HCT116 (cell line): ENCODE measurements at regions not wholly inside any gene's neighbourhood (a gene's known extent, or its start where the extent isn't known, plus 50 kb on each side); places are given as distances from the start of the nearest gene placed in this dataset.

ENCODE experiments used
- ATAC-seq: fragments of 200-7000 bp; cut with Tn5 transposase; 2 replicates; pipeline ENCODE4 v1.9.1; 2020; ENCODE audit warnings: mild to moderate bottlenecking, moderate library complexity
- BruUV-seq: library from RNA; stranded (reverse); fragments of 400-500 nt; replicated peaks from 2 replicates; lab custom pipeline; 2021; lab: Mats Ljungman, UMichigan
- CTCF ChIA-PET: fragments of 300-600 bp; sonication (Branson Sonifier 250); formaldehyde crosslinking; loops from one replicate; lab custom pipeline; 2021; ENCODE audit warnings: antibody characterized with exemption; lab: Charles Lee
- POLR2A ChIA-PET: fragments of 300-600, 350-600 bp; sonication (Branson Sonifier 250); formaldehyde crosslinking; loops from one replicate; lab custom pipeline; 2021; ENCODE audit warnings: antibody characterized with exemption; lab: Charles Lee
- RAD21 ChIA-PET, 2 experiments: fragments of 300-600 bp; sonication (Branson Sonifier 250); formaldehyde crosslinking; loops; one replicate each; lab custom pipeline; 2023; ENCODE audit warnings: low total read pairs in 2 of 2; ENCODE audit not compliant: uncharacterized antibody in 2 of 2, unreplicated experiment in 2 of 2, low non-redundant PET in 1 of 2; lab: Charles Lee
- DNase-seq: peaks from one replicate; pipeline ENCODE4 v3.0.0-alpha.2; 2010; ENCODE audit warnings: low read depth, low spot score
- H2AFZ ChIP-seq: fragments of 200-600 bp; shearing (Covaris generic), sonication (generic); 2 replicates; pipeline ENCODE4 v1.6.1; 2017; ENCODE audit warnings: low read depth, mixed run types, mixed read lengths, antibody characterized with exemption, low read length; ENCODE audit not compliant: poor library complexity, severe bottlenecking
- H3K27ac ChIP-seq: 2 replicates; pipeline ENCODE4 v1.5.1; 2012; ENCODE audit warnings: low read depth, low read length
- H3K27me3 ChIP-seq: fragments of 200-600 bp; sonication (generic); 2 replicates; pipeline ENCODE4 v1.6.1; 2016; ENCODE audit warnings: mixed run types, low read length, mixed read lengths; ENCODE audit not compliant: insufficient read depth
- H3K36me3 ChIP-seq, 2 experiments: fragments of 200-500 bp in 1 of 2; fragments of 200-600 bp in 1 of 2; sonication (Bioruptor generic) in 1 of 2; sonication (generic) in 1 of 2; 2 replicates each; pipeline versions ENCODE4 v1.5.1 to v1.6.1; 2014 to 2016; ENCODE audit warnings: low read length in 2 of 2, inconsistent platforms in 1 of 2, mixed read lengths in 1 of 2, mixed run types in 1 of 2; ENCODE audit not compliant: insufficient read depth in 2 of 2, control insufficient read depth in 1 of 2
- H3K4me1 ChIP-seq, 2 experiments: fragments of 200-600 bp in 1 of 2; sonication (generic) in 1 of 2; 2 replicates each; pipeline versions ENCODE4 v1.5.1 to v1.6.1; 2012 to 2017; ENCODE audit warnings: low read length in 2 of 2, inconsistent platforms in 1 of 2, mild to moderate bottlenecking in 1 of 2, mixed read lengths in 1 of 2, mixed run types in 1 of 2, moderate library complexity in 1 of 2; ENCODE audit not compliant: insufficient read depth in 2 of 2, control insufficient read depth in 1 of 2
- H3K4me2 ChIP-seq: fragments of 200-600 bp; sonication (generic); 2 replicates; pipeline ENCODE4 v1.6.1; 2017; ENCODE audit warnings: mixed run types, low read length, mixed read lengths
- H3K4me3 ChIP-seq, 2 experiments: fragments of 200-600 bp in 1 of 2; sonication (generic) in 1 of 2; replicated peaks in 1 of 2; 2 replicates each; pipeline ENCODE4 v1.5.1; 2011 to 2016; ENCODE audit warnings: low read length in 2 of 2, control low read depth in 1 of 2, low read depth in 1 of 2, mild to moderate bottlenecking in 1 of 2, mixed read lengths in 1 of 2, mixed run types in 1 of 2
- H3K79me2 ChIP-seq: fragments of 200-600 bp; sonication (generic); 2 replicates; pipeline ENCODE4 v1.6.1; 2017; ENCODE audit warnings: mild to moderate bottlenecking, mixed run types, low read length, moderate library complexity, mixed read lengths; ENCODE audit not compliant: insufficient read depth
- H3K9ac ChIP-seq: fragments of 200-600 bp; sonication (generic); 2 replicates; pipeline ENCODE4 v1.6.1; 2016; ENCODE audit warnings: low read length, mixed read lengths
- H3K9me2 ChIP-seq: fragments of 200-600 bp; sonication (generic), shearing (Covaris generic); 2 replicates; pipeline ENCODE4 v1.6.1; 2017; ENCODE audit warnings: mixed run types, mild to moderate bottlenecking, moderate library complexity; ENCODE audit not compliant: insufficient read depth
- H3K9me3 ChIP-seq, 2 experiments: fragments of 200-500 bp in 1 of 2; fragments of 200-600 bp in 1 of 2; sonication (Bioruptor generic) in 1 of 2; sonication (generic) in 1 of 2; 2 replicates each; pipeline ENCODE4 v1.6.1; 2014 to 2017; ENCODE audit warnings: low read length in 2 of 2, mixed read lengths in 2 of 2, inconsistent platforms in 1 of 2, low read depth in 1 of 2, mild to moderate bottlenecking in 1 of 2, mixed run types in 1 of 2, moderate library complexity in 1 of 2; ENCODE audit not compliant: control insufficient read depth in 1 of 2, insufficient read depth in 1 of 2
- H4K20me1 ChIP-seq: fragments of 200-600 bp; sonication (generic), shearing (Covaris generic); 2 replicates; pipeline ENCODE4 v1.6.1; 2017; ENCODE audit warnings: mixed run types, mild to moderate bottlenecking, moderate library complexity; ENCODE audit not compliant: insufficient read depth
- ATF3 ChIP-seq: IDR thresholded peaks from 2 replicates; pipeline ENCODE4 v1.6.1; 2012
- CBX3 ChIP-seq: IDR thresholded peaks from 2 replicates; pipeline ENCODE4 v1.6.1; 2012; ENCODE audit warnings: low read depth
- CTCF ChIP-seq, 3 experiments: fragments of 200-600 bp in 1 of 3; sonication (generic) in 1 of 3; IDR thresholded peaks in 2 of 3; conservative IDR thresholded peaks in 1 of 3; 2 replicates each; pipeline ENCODE4 v1.5.1; 2012 to 2017; ENCODE audit warnings: low read depth in 2 of 3, low read length in 2 of 3, antibody characterized with exemption in 1 of 3, borderline replicate concordance in 1 of 3, control low read depth in 1 of 3, mild to moderate bottlenecking in 1 of 3, mixed read lengths in 1 of 3, mixed run types in 1 of 3, moderate library complexity in 1 of 3; ENCODE audit not compliant: insufficient read depth in 1 of 3
- EZH2 ChIP-seq: fragments of 200-600 bp; sonication (generic); IDR thresholded peaks from 2 replicates; pipeline ENCODE4 v1.6.1; 2017; ENCODE audit warnings: antibody characterized with exemption, mixed run types
- EZH2phosphoT487 ChIP-seq: fragments of 200-600 bp; IDR thresholded peaks from 2 replicates; pipeline ENCODE4 v1.6.1; 2018; ENCODE audit warnings: antibody characterized with exemption, borderline replicate concordance
- JUND ChIP-seq: IDR thresholded peaks from 2 replicates; pipeline ENCODE4 v1.6.1; 2012
- RAD21 ChIP-seq: IDR thresholded peaks from 2 replicates; pipeline ENCODE4 v1.6.1; 2012; ENCODE audit warnings: low read depth, mild to moderate bottlenecking
- TCF7L2 ChIP-seq: IDR thresholded peaks from 2 replicates; pipeline ENCODE4 v1.7.0; 2011; ENCODE audit warnings: borderline replicate concordance, inconsistent platforms; ENCODE audit not compliant: insufficient read depth, insufficient read length; ENCODE audit errors: extremely low read depth
- YY1 ChIP-seq: IDR thresholded peaks from 2 replicates; pipeline ENCODE4 v1.6.1; 2011; ENCODE audit warnings: low read length, low read depth, moderate library complexity, mild to moderate bottlenecking; ENCODE audit not compliant: insufficient replicate concordance; ENCODE audit errors: extremely low read depth
- intact Hi-C: fragments of 100-400 bp; cut with micrococcal nuclease; formaldehyde crosslinking; loops from 2 replicates; pipeline ENCODE4 v1.10.0; 2022
- TF ChIP-seq, protein P1 (sequence below): IDR thresholded peaks from 2 replicates; pipeline ENCODE4 v1.6.1; 2012; ENCODE audit warnings: low read depth

- H3K4me1 ChIP-seq = peaks cover 0 to 4% of the 10 kb centered on the region in 2 experiments; a peak in 1 of 4 replicates
- BruUV-seq = no TSS peak
- ChIA-PET RAD21 (no interaction called here), POLR2A (no interaction called here), CTCF (no interaction called here)
- H3K9ac ChIP-seq = no peak overlapping the region
- no peak overlapping the region for H3K4me2 ChIP-seq
- no peaks in the 10 kb centered on the region for H4K20me1 ChIP-seq
- no peak overlapping the region for H3K4me3 ChIP-seq
- H3K27ac ChIP-seq = no peak overlapping the region
- no peaks in the 10 kb centered on the region for H3K36me3 ChIP-seq
- H3K9me3 ChIP-seq = no peaks in the 10 kb centered on the region
- intact Hi-C loops = no loop called here
- ATAC-seq (no peak), DNase-seq (peak; percentile 3)
- no peaks in the 10 kb centered on the region for H3K79me2 ChIP-seq
- no peak overlapping the region for H2AFZ ChIP-seq
- TF ChIP-seq RAD21 (peak; percentile 30; the same call in 1 of the 2 replicates), JUND (no peak), CTCF (IDR thresholded peaks at IDR 0.05 in 2 of 3, conservative IDR thresholded peaks at IDR 0.05 in 1 of 3; ENCODE audit: borderline replicate concordance in 1 of 3, insufficient read depth in 1 of 3, low read depth in 2 of 3, low read length in 2 of 3) (no peak), ATF3 (no peak)
- H3K9me2 ChIP-seq = no peaks in the 10 kb centered on the region
- no peaks in the 10 kb centered on the region for H3K27me3 ChIP-seq
These were observed 182.8 kb upstream of the TARS1 start for GRCh38 chr5:33257807-33258429.

DNA sequence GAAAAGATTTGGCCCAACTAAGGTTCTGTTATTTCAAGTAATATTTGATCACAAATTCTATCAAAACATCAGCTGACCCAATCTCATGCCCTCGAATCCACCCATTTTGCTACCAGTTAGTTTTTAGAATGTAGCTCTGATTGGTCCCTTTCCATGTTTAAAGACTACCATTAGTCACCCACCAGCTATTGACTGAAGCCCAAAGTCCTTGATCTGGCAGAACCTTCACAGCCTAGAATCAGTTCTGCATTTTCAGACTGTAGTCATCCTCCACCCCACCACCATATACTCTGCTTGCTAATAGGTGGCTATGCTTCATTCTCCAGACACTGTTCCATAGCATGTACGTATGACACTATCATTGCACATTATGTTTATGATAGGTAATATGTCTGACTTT, 182.2 kb upstream of the TARS1 start:
- Histone ChIP-seq H3K9me2 (no peaks in the 10 kb centered on the region), H3K9me3 (no peaks in the 10 kb centered on the region), H3K4me1 (peaks cover 0 to 4% of the 10 kb centered on the region in 2 experiments; a peak in 1 of 4 replicates), H3K4me3 (no peak overlapping the region), H3K36me3 (no peaks in the 10 kb centered on the region), H2AFZ (no peak overlapping the region), H3K27me3 (no peaks in the 10 kb centered on the region), H3K27ac (no peak overlapping the region), H3K9ac (no peak overlapping the region), H4K20me1 (no peaks in the 10 kb centered on the region), H3K79me2 (no peaks in the 10 kb centered on the region), H3K4me2 (no peak overlapping the region)
- RAD21 ChIA-PET = no interaction called here
- BruUV-seq = no TSS peak
- POLR2A ChIA-PET = no interaction called here
- DNase-seq = no peak
- ATAC-seq = no peak
- CTCF ChIA-PET = no interaction called here
- intact Hi-C loops = no loop called here
- TF ChIP-seq TCF7L2 (no peak), CBX3 (no peak), CTCF (IDR thresholded peaks at IDR 0.05 in 2 of 3, conservative IDR thresholded peaks at IDR 0.05 in 1 of 3; ENCODE audit: borderline replicate concordance in 1 of 3, insufficient read depth in 1 of 3, low read depth in 2 of 3, low read length in 2 of 3) (no peak), EZH2 (no peak), YY1 (no peak), EZH2phosphoT487 (no peak)
- TF ChIP-seq, protein P1, sequence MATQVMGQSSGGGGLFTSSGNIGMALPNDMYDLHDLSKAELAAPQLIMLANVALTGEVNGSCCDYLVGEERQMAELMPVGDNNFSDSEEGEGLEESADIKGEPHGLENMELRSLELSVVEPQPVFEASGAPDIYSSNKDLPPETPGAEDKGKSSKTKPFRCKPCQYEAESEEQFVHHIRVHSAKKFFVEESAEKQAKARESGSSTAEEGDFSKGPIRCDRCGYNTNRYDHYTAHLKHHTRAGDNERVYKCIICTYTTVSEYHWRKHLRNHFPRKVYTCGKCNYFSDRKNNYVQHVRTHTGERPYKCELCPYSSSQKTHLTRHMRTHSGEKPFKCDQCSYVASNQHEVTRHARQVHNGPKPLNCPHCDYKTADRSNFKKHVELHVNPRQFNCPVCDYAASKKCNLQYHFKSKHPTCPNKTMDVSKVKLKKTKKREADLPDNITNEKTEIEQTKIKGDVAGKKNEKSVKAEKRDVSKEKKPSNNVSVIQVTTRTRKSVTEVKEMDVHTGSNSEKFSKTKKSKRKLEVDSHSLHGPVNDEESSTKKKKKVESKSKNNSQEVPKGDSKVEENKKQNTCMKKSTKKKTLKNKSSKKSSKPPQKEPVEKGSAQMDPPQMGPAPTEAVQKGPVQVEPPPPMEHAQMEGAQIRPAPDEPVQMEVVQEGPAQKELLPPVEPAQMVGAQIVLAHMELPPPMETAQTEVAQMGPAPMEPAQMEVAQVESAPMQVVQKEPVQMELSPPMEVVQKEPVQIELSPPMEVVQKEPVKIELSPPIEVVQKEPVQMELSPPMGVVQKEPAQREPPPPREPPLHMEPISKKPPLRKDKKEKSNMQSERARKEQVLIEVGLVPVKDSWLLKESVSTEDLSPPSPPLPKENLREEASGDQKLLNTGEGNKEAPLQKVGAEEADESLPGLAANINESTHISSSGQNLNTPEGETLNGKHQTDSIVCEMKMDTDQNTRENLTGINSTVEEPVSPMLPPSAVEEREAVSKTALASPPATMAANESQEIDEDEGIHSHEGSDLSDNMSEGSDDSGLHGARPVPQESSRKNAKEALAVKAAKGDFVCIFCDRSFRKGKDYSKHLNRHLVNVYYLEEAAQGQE = no peak
